GM21367 (cell line): ENCODE measurements at regions not wholly inside any gene's neighbourhood (a gene's known extent, or its start where the extent isn't known, plus 50 kb on each side); places are given as distances from the start of the nearest gene placed in this dataset.
"Not testable (repeated sequence)": the region's sequence is repeated elsewhere in the genome, so short reads cannot be mapped to it uniquely, and the experiment has no call there.

ENCODE experiments used
- ATAC-seq: cut with Tn5 transposase; IDR thresholded peaks from one replicate; pipeline ENCODE4 v1.9.1; 2021; ENCODE audit not compliant: unreplicated experiment

DNA sequence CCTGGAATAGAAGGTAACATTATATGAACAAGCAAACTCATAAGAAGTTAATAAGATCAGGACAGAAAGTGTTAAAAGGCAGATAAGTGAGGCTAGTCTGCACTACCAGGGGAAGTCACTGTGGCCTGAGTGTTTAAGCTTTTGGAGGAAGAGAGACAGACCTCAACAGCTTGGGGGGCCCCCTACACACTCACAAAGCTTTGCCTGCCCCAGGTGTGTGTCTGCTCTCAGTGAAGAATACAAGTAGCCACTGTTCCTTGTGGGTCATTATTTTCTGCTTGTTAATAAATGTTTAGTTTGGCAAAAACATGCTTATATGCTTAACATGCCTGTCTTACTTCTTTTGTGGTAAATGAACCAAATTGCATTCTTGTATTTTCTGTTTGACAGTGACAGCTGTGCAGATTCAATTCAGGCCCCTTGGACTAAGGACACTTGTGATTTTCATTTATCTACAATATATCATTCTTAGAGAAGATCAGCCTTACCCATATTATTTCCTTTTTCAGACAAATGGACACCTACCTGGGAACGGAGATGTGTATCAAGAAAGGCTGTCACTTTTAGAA, 50.7 kb upstream of the C12orf71 start:
- no peak for ATAC-seq

GRCh38 chr12:27140478-27140969, 58.1 kb upstream of the C12orf71 start:
- no peak for ATAC-seq

GRCh38 chr12:27142101-27142721, 59.8 kb upstream of the C12orf71 start:
- no peak for ATAC-seq

DNA sequence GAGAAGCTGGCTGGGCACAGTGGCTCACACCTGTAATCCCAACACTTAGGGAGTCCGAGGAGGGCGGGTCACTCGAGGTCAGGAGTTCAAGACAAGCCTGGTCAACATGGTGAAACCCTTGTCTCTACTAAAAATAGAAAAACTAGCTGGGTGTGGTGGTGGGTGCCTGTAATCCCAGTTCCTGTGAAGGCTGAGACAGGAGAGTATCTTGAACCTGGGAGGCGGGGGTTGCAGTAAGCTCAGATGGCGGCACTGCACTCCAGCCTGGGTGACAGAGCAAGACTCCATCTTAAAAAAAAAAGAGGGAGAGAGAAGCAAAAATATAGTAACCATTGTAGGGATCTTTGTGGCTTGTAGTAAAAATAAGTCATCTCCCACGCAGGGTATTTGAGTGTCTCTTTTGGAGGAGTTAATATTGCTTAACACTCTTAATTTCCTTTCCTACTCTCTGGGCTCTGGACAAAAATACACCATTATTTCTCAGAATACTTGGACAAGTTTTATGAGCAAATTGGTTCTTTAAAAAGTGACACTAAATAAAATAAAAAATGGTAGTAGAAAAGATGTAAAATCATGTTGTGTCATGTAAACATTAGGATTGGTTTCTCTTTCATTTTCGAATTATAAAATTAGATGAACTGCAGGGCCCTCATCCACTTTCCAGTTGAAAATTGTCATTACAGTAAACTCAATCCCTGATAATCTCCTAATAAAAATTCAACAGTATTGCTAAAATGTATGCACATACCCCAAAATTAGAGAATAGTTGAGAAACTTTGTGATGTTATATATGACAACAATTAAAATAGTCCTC, 61.1 kb upstream of the C12orf71 start:
- ATAC-seq: no peak

DNA sequence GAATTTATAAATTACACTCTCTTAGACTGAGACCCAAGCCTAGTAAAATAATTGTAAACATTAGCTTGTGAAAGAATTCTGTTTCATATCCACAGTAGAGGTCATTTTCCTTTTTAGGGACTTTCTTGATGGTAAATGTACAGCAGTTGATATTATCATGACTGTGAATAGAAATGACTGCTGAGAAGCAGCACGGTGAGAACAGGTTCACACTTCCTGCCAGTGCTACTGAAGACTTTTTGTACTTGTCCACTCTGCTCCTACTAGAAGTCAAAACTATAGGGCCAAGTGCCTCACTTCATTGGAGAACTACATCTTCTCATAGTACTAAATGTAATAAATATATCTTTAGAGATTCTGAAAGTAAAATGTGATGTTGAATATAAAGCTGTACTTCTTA, 63.3 kb upstream of the C12orf71 start:
- peak; percentile 60 for ATAC-seq

- no peak for ATAC-seq
Measured at GRCh38 chr12:27148373-27148772, 66.0 kb upstream of the C12orf71 start.

DNA sequence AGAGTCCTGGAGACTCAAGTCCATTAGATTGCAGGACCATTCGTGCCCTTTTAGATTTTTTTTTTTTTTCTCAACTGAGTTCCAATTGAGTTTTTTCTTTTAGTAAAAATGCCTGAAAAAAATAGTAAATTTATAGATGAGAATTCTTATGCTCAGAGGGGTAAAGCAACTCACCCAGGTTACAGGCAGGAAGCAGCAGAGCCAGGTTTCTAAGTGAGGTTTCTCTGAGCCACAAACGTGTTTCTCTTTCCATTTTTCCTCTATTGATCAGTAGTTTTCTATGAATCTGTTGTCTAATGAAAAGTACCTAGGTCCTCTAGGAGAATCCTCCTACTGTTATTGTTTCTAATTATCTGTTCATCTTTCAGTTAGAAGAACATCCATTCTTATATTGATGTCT, 66.4 kb upstream of the C12orf71 start:
- ATAC-seq: no peak

DNA sequence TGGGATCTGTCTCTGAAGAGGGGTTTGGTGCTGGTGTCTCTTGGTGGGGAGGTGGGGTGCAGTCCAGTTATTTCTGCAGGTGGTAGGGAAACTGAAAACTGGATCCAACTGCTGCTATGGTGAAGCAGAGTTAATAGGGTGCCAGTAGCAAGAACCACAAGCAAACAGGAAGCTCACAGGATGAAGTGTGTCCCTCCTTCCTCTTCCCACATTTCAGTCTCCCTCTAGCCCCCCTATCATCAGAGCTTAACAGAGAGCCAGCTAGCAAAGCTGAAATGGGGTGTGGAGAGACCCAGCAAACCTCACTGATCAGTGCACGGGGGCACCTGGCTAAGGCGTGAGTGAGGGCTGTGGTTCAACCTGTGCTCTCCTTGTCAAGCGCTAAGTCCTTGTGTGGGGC, 69.1 kb upstream of the C12orf71 start:
- ATAC-seq: no peak

- ATAC-seq: no peak
Measured at GRCh38 chr12:27158297-27158696, 75.9 kb upstream of the C12orf71 start.

- ATAC-seq: peak; percentile 84
Measured at GRCh38 chr12:27161458-27162228, 79.3 kb upstream of the C12orf71 start.

DNA sequence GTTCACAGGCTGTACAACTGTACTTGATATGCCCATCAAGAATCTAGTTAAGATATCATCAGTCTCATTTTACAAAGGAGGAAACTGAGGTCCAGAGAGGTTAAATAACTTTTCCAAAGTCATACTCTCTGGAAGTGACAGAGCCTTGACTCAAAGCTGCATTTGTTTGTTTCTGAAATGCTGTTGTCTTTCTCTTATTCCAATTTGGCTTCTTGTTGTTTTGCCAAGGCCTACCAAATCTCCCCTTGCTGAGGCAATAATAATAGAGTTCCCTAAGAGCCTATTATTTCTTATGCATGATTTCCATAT, 79.8 kb upstream of the C12orf71 start:
- no peak for ATAC-seq

GRCh38 chr12:27163048-27163715, 80.8 kb upstream of the C12orf71 start:
- ATAC-seq: no peak

DNA sequence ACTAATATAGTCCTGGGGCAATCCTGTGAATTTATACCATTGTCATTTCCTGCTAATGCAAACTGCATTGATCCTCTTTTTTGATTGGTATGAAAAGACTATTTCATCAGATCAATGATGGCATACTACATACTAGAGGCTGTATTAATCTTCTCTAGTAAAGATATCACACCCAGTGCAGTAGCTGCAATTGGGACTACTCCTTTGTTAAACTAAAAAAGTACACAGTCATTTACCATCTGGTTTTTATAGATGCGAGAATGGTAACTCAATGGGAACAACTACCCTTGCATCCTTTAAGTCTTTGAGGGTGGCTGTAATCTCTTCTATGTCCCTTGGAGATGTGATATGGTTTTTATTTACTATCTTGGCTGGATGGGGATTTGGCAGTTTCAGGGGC, 80.2 kb upstream of the STK38L start:
- ATAC-seq: no peak

DNA sequence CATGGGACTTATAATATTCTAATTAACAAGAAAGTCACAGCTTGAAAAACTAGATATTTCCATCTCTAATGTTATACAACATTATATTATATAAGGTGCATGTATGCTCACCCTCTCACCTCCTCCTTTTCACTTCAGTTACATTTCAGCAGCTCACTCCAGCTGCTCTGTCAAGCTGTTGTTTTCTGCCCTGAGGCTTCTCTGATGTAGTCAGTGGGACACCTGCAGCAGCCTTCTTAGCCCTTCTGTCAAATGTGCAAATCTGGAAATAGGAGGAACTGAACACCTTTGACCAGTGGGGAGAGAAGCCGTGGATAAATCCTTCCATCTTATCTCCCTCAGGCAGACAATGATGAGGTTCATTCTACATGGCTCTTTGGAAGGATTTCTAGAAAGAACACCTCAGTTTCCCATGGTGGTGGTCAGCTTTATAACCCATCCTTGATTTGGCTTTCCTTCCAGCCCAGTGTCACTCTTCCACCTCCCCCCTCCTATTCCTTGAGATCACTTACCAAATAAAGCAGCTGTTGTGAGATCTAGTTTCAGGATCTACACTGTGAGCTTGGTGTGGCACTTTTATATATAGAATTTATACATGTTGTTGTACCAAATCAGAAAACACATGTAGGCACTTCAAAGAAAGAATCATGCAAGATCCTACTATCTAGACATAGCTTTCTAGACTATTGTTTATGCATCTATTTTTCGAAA, 79.6 kb upstream of the STK38L start:
- no peak for ATAC-seq

DNA sequence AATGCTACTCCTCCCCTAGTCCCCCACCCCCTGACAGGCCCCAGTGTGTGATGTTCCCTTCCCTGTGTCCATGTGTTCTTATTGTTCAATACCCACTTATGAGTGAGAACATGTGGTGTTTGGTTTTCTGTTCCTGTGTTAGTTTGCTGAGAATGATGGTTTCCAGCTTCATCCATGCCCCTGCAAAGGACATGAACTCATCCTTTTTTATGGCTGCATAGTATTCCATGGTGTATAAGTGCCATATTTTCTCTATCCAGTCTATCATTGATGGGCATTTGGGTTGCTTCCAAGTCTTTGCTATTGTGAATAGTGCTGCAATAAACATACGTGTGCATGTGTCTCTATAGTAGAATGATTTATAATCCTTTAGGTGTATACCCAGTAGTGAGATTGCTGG, 78.1 kb upstream of the STK38L start:
- not testable (repeated sequence) for ATAC-seq

GRCh38 chr12:27171494-27171893, 72.6 kb upstream of the STK38L start:
- ATAC-seq: not testable (repeated sequence)

- ATAC-seq: no peak
Measured at GRCh38 chr12:27176765-27177164, 67.3 kb upstream of the STK38L start.

DNA sequence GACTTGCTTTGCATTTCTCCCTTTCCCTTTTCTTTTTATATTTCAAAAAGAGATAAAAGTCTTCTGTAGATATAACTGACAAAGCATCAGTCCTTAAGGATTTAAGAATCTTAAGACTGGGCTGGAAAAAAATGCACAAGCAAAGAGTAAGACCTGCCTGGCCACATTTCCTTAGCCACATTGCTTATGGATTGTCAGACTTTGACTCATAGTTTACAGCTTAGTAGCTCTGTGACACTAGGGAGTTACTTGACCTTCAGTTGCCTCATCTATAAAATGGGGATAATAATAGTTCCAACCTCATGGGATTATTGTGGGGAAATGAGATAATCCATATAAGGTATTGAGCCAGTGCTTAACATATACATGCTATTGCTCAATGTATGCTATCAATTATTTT, 66.4 kb upstream of the STK38L start:
- ATAC-seq: no peak

DNA sequence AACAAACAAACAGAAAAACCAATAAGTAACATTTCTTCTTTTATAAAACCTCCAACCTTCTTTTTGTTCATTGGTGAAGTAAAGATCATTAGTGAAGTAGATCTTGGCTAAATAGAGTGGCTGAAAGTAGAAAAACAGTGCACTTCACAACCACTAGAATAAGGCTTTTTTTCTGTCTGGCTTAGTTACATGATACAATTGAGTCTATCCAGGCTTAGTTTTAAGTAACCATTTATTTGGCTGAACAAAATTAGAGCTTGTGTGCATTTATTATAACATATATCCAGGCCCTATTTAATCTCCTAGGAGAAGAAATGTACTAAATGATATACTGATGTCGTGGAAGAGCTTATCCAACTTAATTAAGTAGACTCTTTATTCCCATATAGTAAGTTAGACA, 65.8 kb upstream of the STK38L start:
- ATAC-seq: no peak

DNA sequence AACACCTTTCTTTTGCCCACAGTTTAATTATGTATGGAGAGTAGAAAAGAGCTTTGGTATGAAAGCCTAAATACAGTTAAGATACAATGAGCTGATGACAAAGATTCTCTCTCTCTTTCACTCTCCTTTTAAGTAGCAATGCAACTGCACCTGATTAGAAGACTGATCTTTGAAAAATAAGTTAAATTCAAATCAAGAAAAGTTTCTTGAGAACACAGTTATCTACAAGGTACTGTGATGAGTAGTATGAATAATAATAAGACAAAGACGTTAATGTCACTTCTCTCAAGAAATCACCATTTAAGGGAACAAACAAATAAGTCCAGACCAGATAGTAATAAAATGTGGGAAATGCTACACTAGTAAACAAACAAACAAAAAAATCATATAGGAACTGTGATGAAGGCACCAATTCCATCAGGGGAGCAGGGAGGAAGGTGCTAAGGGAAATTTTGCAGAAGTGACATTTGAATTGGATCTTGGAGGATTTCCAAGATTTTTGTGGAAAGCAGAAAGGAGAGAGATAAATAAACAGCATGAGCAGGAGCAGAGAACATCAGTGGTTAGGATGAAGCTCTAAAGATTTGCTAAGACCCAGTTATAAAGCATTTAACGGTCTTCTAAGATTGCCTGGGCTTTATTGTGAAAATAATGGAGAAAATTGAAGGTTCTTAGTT, 65.2 kb upstream of the STK38L start:
- ATAC-seq: no peak
